ENCODE measurements at regions not wholly inside any gene's neighbourhood (a gene's known extent, or its start where the extent isn't known, plus 50 kb on each side); places are given as distances from the start of the nearest gene placed in this dataset.

GRCh38 chr17:56678249-56679114 is 85.0 kb downstream of the NOG start:
- no peaks in the 10 kb centered on the region for H4K20me1 ChIP-seq (ENCODE audit: low read depth, low read length)
- H3K9me2 ChIP-seq (replicated peaks; ENCODE audit: insufficient read depth, low read length) = no peaks in the 10 kb centered on the region
- H3K27me3 ChIP-seq (ENCODE audit: low read length) = no peaks in the 10 kb centered on the region
- H3K9ac ChIP-seq (ENCODE audit: low read length) = no peak overlapping the region
- no peak overlapping the region for H3K27ac ChIP-seq (ENCODE audit: low read depth, low read length)
- TF ChIP-seq CTCF (IDR thresholded peaks at IDR 0.05; ENCODE audit: insufficient read depth, low read length, poor library complexity, severe bottlenecking) (no peak), EZH2phosphoT487 (conservative IDR thresholded peaks at IDR 0.05; ENCODE audit: low read length) (no peak)
- no peaks in the 10 kb centered on the region for H3K79me2 ChIP-seq (ENCODE audit: insufficient read depth, low read length)
- no peaks in the 10 kb centered on the region for H3F3A ChIP-seq (ENCODE audit: insufficient read depth)
- H3K9me3 ChIP-seq (ENCODE audit: insufficient read depth, low read length) = no peaks in the 10 kb centered on the region
- no peak overlapping the region for H3K4me2 ChIP-seq (ENCODE audit: low read depth, low read length, poor library complexity, severe bottlenecking)
- H2AFZ ChIP-seq (ENCODE audit: low read depth, low read length, severe bottlenecking) = no peak overlapping the region
- no peaks in the 10 kb centered on the region for H3K36me3 ChIP-seq (ENCODE audit: low read length)
- H3K4me3 ChIP-seq (ENCODE audit: insufficient read depth, low read length, poor library complexity, severe bottlenecking) = no peak overlapping the region

GRCh38 chr17:56679115-56679776 is 85.7 kb downstream of the NOG start:
- no peak overlapping the region for H2AFZ ChIP-seq (ENCODE audit: low read depth, low read length, severe bottlenecking)
- no peaks in the 10 kb centered on the region for H3K79me2 ChIP-seq (ENCODE audit: insufficient read depth, low read length)
- no peaks in the 10 kb centered on the region for H3K9me3 ChIP-seq (ENCODE audit: insufficient read depth, low read length)
- no peak overlapping the region for H3K4me3 ChIP-seq (ENCODE audit: insufficient read depth, low read length, poor library complexity, severe bottlenecking)
- no peaks in the 10 kb centered on the region for H3K27me3 ChIP-seq (ENCODE audit: low read length)
- TF ChIP-seq EZH2phosphoT487 (conservative IDR thresholded peaks at IDR 0.05; ENCODE audit: low read length) (no peak), CTCF (IDR thresholded peaks at IDR 0.05; ENCODE audit: insufficient read depth, low read length, poor library complexity, severe bottlenecking) (peak; percentile 57)
- H3K9ac ChIP-seq (ENCODE audit: low read length) = no peak overlapping the region
- no peak overlapping the region for H3K4me2 ChIP-seq (ENCODE audit: low read depth, low read length, poor library complexity, severe bottlenecking)
- H3K27ac ChIP-seq (ENCODE audit: low read depth, low read length) = no peak overlapping the region
- no peaks in the 10 kb centered on the region for H3K36me3 ChIP-seq (ENCODE audit: low read length)
- H3K9me2 ChIP-seq (replicated peaks; ENCODE audit: insufficient read depth, low read length) = no peaks in the 10 kb centered on the region
- no peaks in the 10 kb centered on the region for H4K20me1 ChIP-seq (ENCODE audit: low read depth, low read length)
- H3F3A ChIP-seq (ENCODE audit: insufficient read depth) = no peaks in the 10 kb centered on the region

GRCh38 chr17:56679777-56680422 is 86.4 kb downstream of the NOG start:
- Histone ChIP-seq H3K4me2 (ENCODE audit: low read depth, low read length, poor library complexity, severe bottlenecking) (no peak overlapping the region), H4K20me1 (ENCODE audit: low read depth, low read length) (no peaks in the 10 kb centered on the region), H3K79me2 (ENCODE audit: insufficient read depth, low read length) (no peaks in the 10 kb centered on the region), H3K27ac (ENCODE audit: low read depth, low read length) (no peak overlapping the region), H3K4me3 (ENCODE audit: insufficient read depth, low read length, poor library complexity, severe bottlenecking) (no peak overlapping the region), H3K27me3 (ENCODE audit: low read length) (no peaks in the 10 kb centered on the region), H3K9me3 (ENCODE audit: insufficient read depth, low read length) (no peaks in the 10 kb centered on the region), H2AFZ (ENCODE audit: low read depth, low read length, severe bottlenecking) (no peak overlapping the region), H3F3A (ENCODE audit: insufficient read depth) (no peaks in the 10 kb centered on the region), H3K9ac (ENCODE audit: low read length) (no peak overlapping the region), H3K9me2 (replicated peaks; ENCODE audit: insufficient read depth, low read length) (no peaks in the 10 kb centered on the region), H3K36me3 (ENCODE audit: low read length) (no peaks in the 10 kb centered on the region)
- TF ChIP-seq CTCF (IDR thresholded peaks at IDR 0.05; ENCODE audit: insufficient read depth, low read length, poor library complexity, severe bottlenecking) = no peak
- no peak for TF ChIP-seq EZH2phosphoT487 (conservative IDR thresholded peaks at IDR 0.05; ENCODE audit: low read length)
